RWPE2 (cell line): ENCODE measurements at regions not wholly inside any gene's neighbourhood (a gene's known extent, or its start where the extent isn't known, plus 50 kb on each side); places are given as distances from the start of the nearest gene placed in this dataset.

Source experiments
- ATAC-seq: fragments of 200-7000 bp; cut with Tn5 transposase; 3 replicates; pipeline ENCODE4 v1.9.1; 2021; ENCODE audit warnings: low read depth
- DNase-seq: peaks from one replicate; pipeline ENCODE4 v3.0.0-alpha.2; 2020; ENCODE audit warnings: low spot score
- H3K27ac ChIP-seq: fragments of 450-650 bp; 2 replicates; pipeline ENCODE4 v1.5.1; 2017; ENCODE audit warnings: mild to moderate bottlenecking; ENCODE audit not compliant: poor library complexity, severe bottlenecking
- H3K27me3 ChIP-seq: fragments of 250-450 bp; sonication (Bioruptor Pico); 2 replicates; pipeline ENCODE4 v1.5.1; 2021; ENCODE audit warnings: mild to moderate bottlenecking, moderate library complexity; ENCODE audit not compliant: insufficient read depth, poor library complexity, severe bottlenecking
- H3K36me3 ChIP-seq: fragments of 250-450 bp; sonication (Bioruptor Pico); 2 replicates; pipeline ENCODE4 v1.5.1; 2020; ENCODE audit warnings: low read depth, mild to moderate bottlenecking, moderate library complexity
- H3K4me1 ChIP-seq: fragments of 250-450 bp; sonication (Bioruptor Pico); 2 replicates; pipeline ENCODE4 v1.5.1; 2021; ENCODE audit warnings: mild to moderate bottlenecking, moderate library complexity; ENCODE audit not compliant: insufficient read depth, poor library complexity, severe bottlenecking
- H3K4me3 ChIP-seq: fragments of 250-450 bp; sonication (Bioruptor Pico); 2 replicates; pipeline ENCODE4 v1.5.1; 2021; ENCODE audit warnings: mild to moderate bottlenecking, moderate library complexity; ENCODE audit not compliant: severe bottlenecking
- H3K9me3 ChIP-seq: fragments of 250-450 bp; sonication (Bioruptor Pico); 2 replicates; pipeline ENCODE4 v1.5.1; 2021; ENCODE audit warnings: mild to moderate bottlenecking, moderate library complexity; ENCODE audit not compliant: severe bottlenecking
- CTCF ChIP-seq: fragments of 450-650 bp; IDR thresholded peaks from one replicate; pipeline ENCODE4 v1.5.1; 2017; ENCODE audit warnings: mild to moderate bottlenecking, moderate library complexity; ENCODE audit not compliant: poor library complexity, severe bottlenecking

GRCh38 chr4:8922481-8922880 lies 50.8 kb upstream of the HMX1 start:
- ATAC-seq = no peak
- TF ChIP-seq CTCF = no peak
- no peak overlapping the region for H3K27ac ChIP-seq

GRCh38 chr4:8921465-8921864 lies 49.8 kb upstream of the HMX1 start:
- TF ChIP-seq CTCF = no peak
- ATAC-seq = no peak

More at GRCh38 chr4:8922481-8922880, 50.8 kb upstream of the HMX1 start:
- no peak overlapping the region for H3K4me3 ChIP-seq
- no peaks in the 10 kb centered on the region for H3K36me3 ChIP-seq
- no peaks in the 10 kb centered on the region for H3K4me1 ChIP-seq
- peaks cover 2% of the 10 kb centered on the region for H3K9me3 ChIP-seq
- no peak for DNase-seq
- H3K27me3 ChIP-seq = no peaks in the 10 kb centered on the region

More at GRCh38 chr4:8921465-8921864, 49.8 kb upstream of the HMX1 start:
- no peak for DNase-seq
- no peaks in the 10 kb centered on the region for H3K36me3 ChIP-seq
- no peaks in the 10 kb centered on the region for H3K4me1 ChIP-seq
- no peaks in the 10 kb centered on the region for H3K27me3 ChIP-seq
- H3K27ac ChIP-seq = no peak overlapping the region
- no peak overlapping the region for H3K4me3 ChIP-seq
- H3K9me3 ChIP-seq = peaks cover 2% of the 10 kb centered on the region
